ENCODE measurements at regions not wholly inside any gene's neighbourhood (a gene's known extent, or its start where the extent isn't known, plus 50 kb on each side); places are given as distances from the start of the nearest gene placed in this dataset.
"Not testable (repeated sequence)": the region's sequence is repeated elsewhere in the genome, so short reads cannot be mapped to it uniquely, and the experiment has no call there.

DNA sequence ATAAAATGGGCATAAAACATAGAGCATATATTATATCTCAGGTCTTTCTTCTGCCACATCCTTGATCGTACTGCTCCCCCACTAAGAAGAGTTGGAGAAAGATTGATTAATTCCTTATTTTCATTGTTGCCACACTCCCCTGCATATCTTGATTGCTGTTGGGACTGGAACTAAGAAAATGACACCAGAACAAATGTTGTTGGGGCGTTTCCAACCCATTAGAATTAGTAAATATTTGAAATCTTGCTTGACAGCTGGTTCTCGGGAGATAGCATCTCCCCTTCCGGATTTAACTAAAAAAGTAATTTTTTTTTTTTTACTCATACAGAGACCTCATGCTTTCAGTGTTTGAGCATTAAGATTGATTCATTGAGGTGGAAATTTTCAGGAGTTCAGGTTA, 493.0 kb upstream of the PLXNA2 start:
- TF ChIP-seq, protein P1, sequence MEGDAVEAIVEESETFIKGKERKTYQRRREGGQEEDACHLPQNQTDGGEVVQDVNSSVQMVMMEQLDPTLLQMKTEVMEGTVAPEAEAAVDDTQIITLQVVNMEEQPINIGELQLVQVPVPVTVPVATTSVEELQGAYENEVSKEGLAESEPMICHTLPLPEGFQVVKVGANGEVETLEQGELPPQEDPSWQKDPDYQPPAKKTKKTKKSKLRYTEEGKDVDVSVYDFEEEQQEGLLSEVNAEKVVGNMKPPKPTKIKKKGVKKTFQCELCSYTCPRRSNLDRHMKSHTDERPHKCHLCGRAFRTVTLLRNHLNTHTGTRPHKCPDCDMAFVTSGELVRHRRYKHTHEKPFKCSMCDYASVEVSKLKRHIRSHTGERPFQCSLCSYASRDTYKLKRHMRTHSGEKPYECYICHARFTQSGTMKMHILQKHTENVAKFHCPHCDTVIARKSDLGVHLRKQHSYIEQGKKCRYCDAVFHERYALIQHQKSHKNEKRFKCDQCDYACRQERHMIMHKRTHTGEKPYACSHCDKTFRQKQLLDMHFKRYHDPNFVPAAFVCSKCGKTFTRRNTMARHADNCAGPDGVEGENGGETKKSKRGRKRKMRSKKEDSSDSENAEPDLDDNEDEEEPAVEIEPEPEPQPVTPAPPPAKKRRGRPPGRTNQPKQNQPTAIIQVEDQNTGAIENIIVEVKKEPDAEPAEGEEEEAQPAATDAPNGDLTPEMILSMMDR (IDR thresholded peaks at IDR 0.05), result no peak
- H3K79me2 ChIP-seq (ENCODE audit: insufficient read depth, low read length), result no peaks in the 10 kb centered on the region
- DNase-seq, result no peak
- peaks cover 0 to 2% (median 2%) of the 10 kb centered on the region in 3 donors for H3K27me3 Mint-ChIP-seq (ENCODE audit: low read depth in 3 of 3)
- no peak overlapping the region for H3K27ac ChIP-seq (ENCODE audit: low read depth in 1 of 2, low read length in 2 of 2)
- H3K9ac ChIP-seq (ENCODE audit: insufficient read depth, low read length, poor library complexity, severe bottlenecking), result no peak overlapping the region
- H3K36me3 ChIP-seq (replicated peaks in 1 of 2; ENCODE audit: control insufficient read depth in 1 of 2, insufficient read depth in 2 of 2, low read length in 2 of 2), result no peaks in the 10 kb centered on the region
- peaks cover 8 to 22% (median 13%) of the 10 kb centered on the region in 7 donors for H3K9me3 Mint-ChIP-seq
- no peaks in the 10 kb centered on the region for H4K20me1 ChIP-seq (ENCODE audit: insufficient read depth, low read length)
- no CpG with 5 or more reads among the region's 4 CpGs for WGBS (ENCODE audit: insufficient coverage)
- peaks cover 9% of the 10 kb centered on the region for H3K4me1 Mint-ChIP-seq
- H3K4me3 Mint-ChIP-seq, result no peak overlapping the region
- H3K27me3 ChIP-seq (ENCODE audit: control insufficient read depth in 2 of 2, insufficient read depth in 2 of 2, low read length in 2 of 2), result no peaks in the 10 kb centered on the region
- no peak overlapping the region for H3K27ac Mint-ChIP-seq
- intact Hi-C loops (cut with micrococcal nuclease), result no loop called here
- no peaks in the 10 kb centered on the region for H3K36me3 Mint-ChIP-seq
- H3K4me1 ChIP-seq (ENCODE audit: control insufficient read depth in 1 of 2, insufficient read depth in 2 of 2, low read length in 2 of 2), result no peaks in the 10 kb centered on the region
- H3K4me3 ChIP-seq (replicated peaks in 1 of 3; ENCODE audit: low read depth in 2 of 3, low read length in 3 of 3), result no peak overlapping the region
- H3K4me2 ChIP-seq (replicated peaks; ENCODE audit: extremely low read depth, low read length, poor library complexity, severe bottlenecking), result no peak overlapping the region
- no peak overlapping the region for H2AFZ ChIP-seq (ENCODE audit: insufficient read depth, low read depth, low read length, poor library complexity, severe bottlenecking)
- peaks cover 0 to 20% of the 10 kb centered on the region in 2 donors for H3K9me3 ChIP-seq (replicated peaks in 1 of 2; ENCODE audit: control insufficient read depth in 1 of 2, insufficient read depth in 1 of 2, low read length in 2 of 2)

DNA sequence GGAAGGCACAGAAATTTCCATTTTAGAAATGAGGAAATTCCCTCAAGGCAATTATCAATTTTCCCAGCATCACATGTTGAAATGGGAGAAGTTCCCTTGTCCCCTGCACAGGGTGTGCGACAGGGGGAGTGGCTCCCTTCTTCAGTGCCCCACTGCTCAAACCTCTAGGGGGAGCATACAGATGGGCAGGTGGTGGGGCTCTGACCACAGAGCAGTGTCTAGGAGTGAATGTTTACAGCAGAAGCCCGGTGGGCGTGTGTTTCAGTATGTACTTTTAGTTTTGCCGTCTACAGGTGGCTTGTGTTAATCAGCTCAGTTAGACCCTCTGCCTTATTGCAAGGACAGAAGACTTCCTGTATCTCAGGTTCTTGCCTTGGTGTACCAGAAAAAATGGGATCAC, 493.7 kb upstream of the PLXNA2 start:
- H4K20me1 ChIP-seq (ENCODE audit: insufficient read depth, low read length), result no peaks in the 10 kb centered on the region

DNA sequence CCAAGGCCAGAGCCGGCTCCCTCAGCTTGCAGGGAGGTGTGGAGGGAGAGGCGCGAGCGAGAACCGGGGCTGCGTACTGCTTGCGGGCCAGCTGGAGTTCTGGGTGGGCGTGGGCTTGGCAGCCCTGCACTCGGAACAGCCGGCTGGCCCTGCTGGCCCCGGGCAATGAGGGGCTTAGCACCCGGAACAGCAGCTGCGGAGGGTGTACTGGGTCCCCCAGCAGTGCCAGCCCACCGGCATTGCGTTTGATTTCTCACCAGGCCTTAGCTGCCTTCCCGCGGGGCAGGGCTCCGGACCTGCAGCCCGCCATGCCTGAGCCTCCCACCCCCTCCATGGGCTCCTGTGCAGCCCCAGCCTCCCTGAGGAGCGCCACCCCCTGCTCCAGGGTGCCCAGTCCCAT, 495.5 kb upstream of the PLXNA2 start:
- H3K27me3 Mint-ChIP-seq (ENCODE audit: low read depth in 3 of 3); DNase-seq; H3K4me3 ChIP-seq (replicated peaks in 1 of 3; ENCODE audit: low read depth in 2 of 3, low read length in 3 of 3); H3K36me3 Mint-ChIP-seq; H3K79me2 ChIP-seq (ENCODE audit: insufficient read depth, low read length); H3K36me3 ChIP-seq (replicated peaks in 1 of 2; ENCODE audit: control insufficient read depth in 1 of 2, insufficient read depth in 2 of 2, low read length in 2 of 2); H3K4me1 Mint-ChIP-seq; H4K20me1 ChIP-seq (ENCODE audit: insufficient read depth, low read length); H3K27ac ChIP-seq (ENCODE audit: low read depth in 1 of 2, low read length in 2 of 2); H2AFZ ChIP-seq (ENCODE audit: insufficient read depth, low read depth, low read length, poor library complexity, severe bottlenecking); H3K27me3 ChIP-seq (ENCODE audit: control insufficient read depth in 2 of 2, insufficient read depth in 2 of 2, low read length in 2 of 2); H3K4me1 ChIP-seq (ENCODE audit: control insufficient read depth in 1 of 2, insufficient read depth in 2 of 2, low read length in 2 of 2); H3K9ac ChIP-seq (ENCODE audit: insufficient read depth, low read length, poor library complexity, severe bottlenecking); H3K4me2 ChIP-seq (replicated peaks; ENCODE audit: extremely low read depth, low read length, poor library complexity, severe bottlenecking); intact Hi-C loops (cut with micrococcal nuclease); H3K4me3 Mint-ChIP-seq; H3K27ac Mint-ChIP-seq: not testable (repeated sequence)
- 97% methylated on average over 17 of the region's 20 CpGs for WGBS (ENCODE audit: insufficient coverage)
- H3K9me3 Mint-ChIP-seq, result peaks cover 8 to 22% (median 13%) of the 10 kb centered on the region in 7 donors
- H3K9me3 ChIP-seq (replicated peaks in 1 of 2; ENCODE audit: control insufficient read depth in 1 of 2, insufficient read depth in 1 of 2, low read length in 2 of 2), result peaks cover 0 to 20% of the 10 kb centered on the region in 2 donors

More for the DNA sequence above, 493.7 kb upstream of the PLXNA2 start:
- no peak overlapping the region for H3K4me2 ChIP-seq (replicated peaks; ENCODE audit: extremely low read depth, low read length, poor library complexity, severe bottlenecking)
- Mint-ChIP-seq H3K4me3 (no peak overlapping the region), H3K9me3 (peaks cover 8 to 22% (median 13%) of the 10 kb centered on the region in 7 donors), H3K27me3 (ENCODE audit: low read depth in 3 of 3) (peaks cover 0 to 2% (median 2%) of the 10 kb centered on the region in 3 donors), H3K36me3 (no peaks in the 10 kb centered on the region), H3K4me1 (peaks cover 4% of the 10 kb centered on the region), H3K27ac (no peak overlapping the region)
- no peak overlapping the region for H3K4me3 ChIP-seq (replicated peaks in 1 of 3; ENCODE audit: low read depth in 2 of 3, low read length in 3 of 3)
- 100% methylated on average over 3 of the region's 4 CpGs for WGBS (ENCODE audit: insufficient coverage)
- H3K27me3 ChIP-seq (ENCODE audit: control insufficient read depth in 2 of 2, insufficient read depth in 2 of 2, low read length in 2 of 2), result no peaks in the 10 kb centered on the region
- no peaks in the 10 kb centered on the region for H3K79me2 ChIP-seq (ENCODE audit: insufficient read depth, low read length)
- intact Hi-C loops (cut with micrococcal nuclease), result no loop called here
- H3K9me3 ChIP-seq (replicated peaks in 1 of 2; ENCODE audit: control insufficient read depth in 1 of 2, insufficient read depth in 1 of 2, low read length in 2 of 2), result peaks cover 0 to 20% of the 10 kb centered on the region in 2 donors
- no peak overlapping the region for H2AFZ ChIP-seq (ENCODE audit: insufficient read depth, low read depth, low read length, poor library complexity, severe bottlenecking)
- no peaks in the 10 kb centered on the region for H3K4me1 ChIP-seq (ENCODE audit: control insufficient read depth in 1 of 2, insufficient read depth in 2 of 2, low read length in 2 of 2)
- no peak overlapping the region for H3K27ac ChIP-seq (ENCODE audit: low read depth in 1 of 2, low read length in 2 of 2)
- no peak overlapping the region for H3K9ac ChIP-seq (ENCODE audit: insufficient read depth, low read length, poor library complexity, severe bottlenecking)
- TF ChIP-seq, protein P1 (IDR thresholded peaks at IDR 0.05), result no peak
- no peak for DNase-seq
- H3K36me3 ChIP-seq (replicated peaks in 1 of 2; ENCODE audit: control insufficient read depth in 1 of 2, insufficient read depth in 2 of 2, low read length in 2 of 2), result no peaks in the 10 kb centered on the region
